Endothelial cell (in vitro differentiated cells): ENCODE measurements at regions not wholly inside any gene's neighbourhood (a gene's known extent, or its start where the extent isn't known, plus 50 kb on each side); places are given as distances from the start of the nearest gene placed in this dataset.
A peak's percentile ranks its signal among the peaks of the same experiment; 100 is the strongest.

Experiments used
- DNase-seq: peaks from one replicate; pipeline ENCODE4 v3.0.0; 2021; ENCODE audit warnings: low spot score
- H3K27ac Mint-ChIP-seq: one replicate; pipeline ENCODE4 v1.8.0; 2021; ENCODE audit warnings: mixed read lengths, inconsistent platforms; ENCODE audit not compliant: unreplicated experiment
- H3K27me3 Mint-ChIP-seq: one replicate; pipeline ENCODE4 v1.8.0; 2021; ENCODE audit warnings: mild to moderate bottlenecking, moderate library complexity, mixed read lengths, inconsistent platforms; ENCODE audit not compliant: unreplicated experiment
- H3K36me3 Mint-ChIP-seq: one replicate; pipeline ENCODE4 v1.8.0; 2021; ENCODE audit warnings: mild to moderate bottlenecking, low read depth, mixed read lengths, inconsistent platforms; ENCODE audit not compliant: unreplicated experiment
- H3K4me1 Mint-ChIP-seq: one replicate; pipeline ENCODE4 v1.8.0; 2021; ENCODE audit warnings: mild to moderate bottlenecking, mixed read lengths, inconsistent platforms; ENCODE audit not compliant: unreplicated experiment
- H3K4me3 Mint-ChIP-seq: one replicate; pipeline ENCODE4 v1.8.0; 2021; ENCODE audit warnings: mild to moderate bottlenecking, mixed read lengths, inconsistent platforms; ENCODE audit not compliant: unreplicated experiment
- H3K9me3 Mint-ChIP-seq: one replicate; pipeline ENCODE4 v1.8.0; 2021; ENCODE audit warnings: mixed read lengths, inconsistent platforms; ENCODE audit not compliant: unreplicated experiment
- CTCF ChIP-seq: fragments of 200-600 bp; sonication (generic); IDR thresholded peaks from one replicate; pipeline ENCODE4 v1.5.0; 2021; ENCODE audit warnings: antibody characterized with exemption; ENCODE audit not compliant: unreplicated experiment

GRCh38 chr15:93587059-93587521, 498.1 kb upstream of the RGMA start:
- no peak overlapping the region for H3K27ac Mint-ChIP-seq
- DNase-seq = peak; percentile 6
- no peaks in the 10 kb centered on the region for H3K9me3 Mint-ChIP-seq
- no peak overlapping the region for H3K4me3 Mint-ChIP-seq
- no peaks in the 10 kb centered on the region for H3K36me3 Mint-ChIP-seq
- no peaks in the 10 kb centered on the region for H3K27me3 Mint-ChIP-seq
- peaks cover 9% of the 10 kb centered on the region for H3K4me1 Mint-ChIP-seq
- no peak for TF ChIP-seq CTCF

GRCh38 chr15:93585012-93585411, 496.0 kb upstream of the RGMA start:
- no peak for TF ChIP-seq CTCF
- Mint-ChIP-seq H3K36me3 (no peaks in the 10 kb centered on the region), H3K4me3 (no peak overlapping the region), H3K4me1 (peaks cover 9% of the 10 kb centered on the region), H3K27me3 (no peaks in the 10 kb centered on the region), H3K27ac (no peak overlapping the region), H3K9me3 (no peaks in the 10 kb centered on the region)
- no peak for DNase-seq

GRCh38 chr15:93583968-93584367, 495.0 kb upstream of the RGMA start:
- H3K4me3 Mint-ChIP-seq = no peak overlapping the region
- H3K4me1 Mint-ChIP-seq = peaks cover 9% of the 10 kb centered on the region
- no peak for DNase-seq
- no peak overlapping the region for H3K27ac Mint-ChIP-seq
- no peaks in the 10 kb centered on the region for H3K36me3 Mint-ChIP-seq
- TF ChIP-seq CTCF = no peak
- no peaks in the 10 kb centered on the region for H3K27me3 Mint-ChIP-seq
- no peaks in the 10 kb centered on the region for H3K9me3 Mint-ChIP-seq

GRCh38 chr15:93583552-93583951, 494.5 kb upstream of the RGMA start:
- TF ChIP-seq CTCF = no peak
- H3K27ac Mint-ChIP-seq = no peak overlapping the region

GRCh38 chr15:93570527-93570926, 481.5 kb upstream of the RGMA start:
- Mint-ChIP-seq H3K27me3 (no peaks in the 10 kb centered on the region), H3K4me3 (no peak overlapping the region), H3K27ac (no peak overlapping the region), H3K36me3 (no peaks in the 10 kb centered on the region), H3K4me1 (no peaks in the 10 kb centered on the region), H3K9me3 (no peaks in the 10 kb centered on the region)
- TF ChIP-seq CTCF = no peak
- DNase-seq = no peak

More at GRCh38 chr15:93583552-93583951, 494.5 kb upstream of the RGMA start:
- Mint-ChIP-seq H3K4me3 (no peak overlapping the region), H3K27me3 (no peaks in the 10 kb centered on the region), H3K9me3 (no peaks in the 10 kb centered on the region), H3K4me1 (peaks cover 9% of the 10 kb centered on the region), H3K36me3 (no peaks in the 10 kb centered on the region)
- no peak for DNase-seq
